AML-193 (cell line): ENCODE measurements at regions not wholly inside any gene's neighbourhood (a gene's known extent, or its start where the extent isn't known, plus 50 kb on each side); places are given as distances from the start of the nearest gene placed in this dataset.

Experiments
- DNase-seq, 2 experiments: peaks; one replicate each; lab custom pipeline; 2025; lab: John Stamatoyannopoulos, UW

GRCh38 chr4:20520901-20521300, 179.4 kb upstream of the PACRGL start:
- DNase-seq = no peak

- DNase-seq = no peak
Measured at GRCh38 chr4:20528508-20528907, 171.8 kb upstream of the PACRGL start.

- no peak for DNase-seq
Measured at GRCh38 chr4:20529691-20530090, 170.6 kb upstream of the PACRGL start.

- no peak for DNase-seq
Measured at GRCh38 chr4:20532116-20532790, 168.0 kb upstream of the PACRGL start.

GRCh38 chr4:20532871-20533870, 167.1 kb upstream of the PACRGL start:
- DNase-seq = no peak

GRCh38 chr4:20538905-20539304, 161.4 kb upstream of the PACRGL start:
- DNase-seq = no peak

- DNase-seq = no peak
Measured at GRCh38 chr4:20543131-20543530, 157.1 kb upstream of the PACRGL start.

GRCh38 chr4:20544645-20545044, 155.6 kb upstream of the PACRGL start:
- peak; percentile 1 to 19 for DNase-seq

GRCh38 chr4:20552004-20552403, 148.3 kb upstream of the PACRGL start:
- no peak for DNase-seq

- no peak for DNase-seq
Measured at GRCh38 chr4:20554134-20554533, 146.1 kb upstream of the PACRGL start.

GRCh38 chr4:20565075-20565721, 135.1 kb upstream of the PACRGL start:
- no peak for DNase-seq

- DNase-seq = no peak
Measured at GRCh38 chr4:20570981-20571715, 129.1 kb upstream of the PACRGL start.

GRCh38 chr4:20572976-20573375, 127.3 kb upstream of the PACRGL start:
- no peak for DNase-seq

- DNase-seq = no peak
Measured at GRCh38 chr4:20574986-20575385, 125.3 kb upstream of the PACRGL start.

GRCh38 chr4:20575486-20575885, 124.8 kb upstream of the PACRGL start:
- DNase-seq = no peak

- no peak for DNase-seq
Measured at GRCh38 chr4:20576861-20577260, 123.4 kb upstream of the PACRGL start.

- DNase-seq = no peak
Measured at GRCh38 chr4:20577702-20578101, 122.6 kb upstream of the PACRGL start.

GRCh38 chr4:20580907-20581306, 119.4 kb upstream of the PACRGL start:
- DNase-seq = no peak

GRCh38 chr4:20589436-20589835, 110.8 kb upstream of the PACRGL start:
- DNase-seq = no peak

- DNase-seq = no peak
Measured at GRCh38 chr4:20590849-20591248, 109.4 kb upstream of the PACRGL start.

GRCh38 chr4:20591571-20591970, 108.7 kb upstream of the PACRGL start:
- DNase-seq = no peak

- DNase-seq = no peak
Measured at GRCh38 chr4:20592013-20592412, 108.2 kb upstream of the PACRGL start.
